HCT116 (cell line): ENCODE measurements at regions not wholly inside any gene's neighbourhood (a gene's known extent, or its start where the extent isn't known, plus 50 kb on each side); places are given as distances from the start of the nearest gene placed in this dataset.

ENCODE experiments used
- ATAC-seq: fragments of 200-7000 bp; cut with Tn5 transposase; 2 replicates; pipeline ENCODE4 v1.9.1; 2020; ENCODE audit warnings: mild to moderate bottlenecking, moderate library complexity
- BruUV-seq: library from RNA; stranded (reverse); fragments of 400-500 nt; replicated peaks from 2 replicates; lab custom pipeline; 2021; lab: Mats Ljungman, UMichigan
- CTCF ChIA-PET: fragments of 300-600 bp; sonication (Branson Sonifier 250); formaldehyde crosslinking; loops from one replicate; lab custom pipeline; 2021; ENCODE audit warnings: antibody characterized with exemption; lab: Charles Lee
- POLR2A ChIA-PET: fragments of 300-600, 350-600 bp; sonication (Branson Sonifier 250); formaldehyde crosslinking; loops from one replicate; lab custom pipeline; 2021; ENCODE audit warnings: antibody characterized with exemption; lab: Charles Lee
- RAD21 ChIA-PET, 2 experiments: fragments of 300-600 bp; sonication (Branson Sonifier 250); formaldehyde crosslinking; loops; one replicate each; lab custom pipeline; 2023; ENCODE audit warnings: low total read pairs in 2 of 2; ENCODE audit not compliant: uncharacterized antibody in 2 of 2, unreplicated experiment in 2 of 2, low non-redundant PET in 1 of 2; lab: Charles Lee
- DNase-seq: peaks from one replicate; pipeline ENCODE4 v3.0.0-alpha.2; 2010; ENCODE audit warnings: low read depth, low spot score
- H2AFZ ChIP-seq: fragments of 200-600 bp; shearing (Covaris generic), sonication (generic); 2 replicates; pipeline ENCODE4 v1.6.1; 2017; ENCODE audit warnings: low read depth, mixed run types, mixed read lengths, antibody characterized with exemption, low read length; ENCODE audit not compliant: poor library complexity, severe bottlenecking
- H3K27ac ChIP-seq: 2 replicates; pipeline ENCODE4 v1.5.1; 2012; ENCODE audit warnings: low read depth, low read length
- H3K27me3 ChIP-seq: fragments of 200-600 bp; sonication (generic); 2 replicates; pipeline ENCODE4 v1.6.1; 2016; ENCODE audit warnings: mixed run types, low read length, mixed read lengths; ENCODE audit not compliant: insufficient read depth
- H3K36me3 ChIP-seq, 2 experiments: fragments of 200-500 bp in 1 of 2; fragments of 200-600 bp in 1 of 2; sonication (Bioruptor generic) in 1 of 2; sonication (generic) in 1 of 2; 2 replicates each; pipeline versions ENCODE4 v1.5.1 to v1.6.1; 2014 to 2016; ENCODE audit warnings: low read length in 2 of 2, inconsistent platforms in 1 of 2, mixed read lengths in 1 of 2, mixed run types in 1 of 2; ENCODE audit not compliant: insufficient read depth in 2 of 2, control insufficient read depth in 1 of 2
- H3K4me1 ChIP-seq, 2 experiments: fragments of 200-600 bp in 1 of 2; sonication (generic) in 1 of 2; 2 replicates each; pipeline versions ENCODE4 v1.5.1 to v1.6.1; 2012 to 2017; ENCODE audit warnings: low read length in 2 of 2, inconsistent platforms in 1 of 2, mild to moderate bottlenecking in 1 of 2, mixed read lengths in 1 of 2, mixed run types in 1 of 2, moderate library complexity in 1 of 2; ENCODE audit not compliant: insufficient read depth in 2 of 2, control insufficient read depth in 1 of 2
- H3K4me2 ChIP-seq: fragments of 200-600 bp; sonication (generic); 2 replicates; pipeline ENCODE4 v1.6.1; 2017; ENCODE audit warnings: mixed run types, low read length, mixed read lengths
- H3K4me3 ChIP-seq, 2 experiments: fragments of 200-600 bp in 1 of 2; sonication (generic) in 1 of 2; replicated peaks in 1 of 2; 2 replicates each; pipeline ENCODE4 v1.5.1; 2011 to 2016; ENCODE audit warnings: low read length in 2 of 2, control low read depth in 1 of 2, low read depth in 1 of 2, mild to moderate bottlenecking in 1 of 2, mixed read lengths in 1 of 2, mixed run types in 1 of 2
- H3K79me2 ChIP-seq: fragments of 200-600 bp; sonication (generic); 2 replicates; pipeline ENCODE4 v1.6.1; 2017; ENCODE audit warnings: mild to moderate bottlenecking, mixed run types, low read length, moderate library complexity, mixed read lengths; ENCODE audit not compliant: insufficient read depth
- H3K9ac ChIP-seq: fragments of 200-600 bp; sonication (generic); 2 replicates; pipeline ENCODE4 v1.6.1; 2016; ENCODE audit warnings: low read length, mixed read lengths
- H3K9me2 ChIP-seq: fragments of 200-600 bp; sonication (generic), shearing (Covaris generic); 2 replicates; pipeline ENCODE4 v1.6.1; 2017; ENCODE audit warnings: mixed run types, mild to moderate bottlenecking, moderate library complexity; ENCODE audit not compliant: insufficient read depth
- H3K9me3 ChIP-seq, 2 experiments: fragments of 200-500 bp in 1 of 2; fragments of 200-600 bp in 1 of 2; sonication (Bioruptor generic) in 1 of 2; sonication (generic) in 1 of 2; 2 replicates each; pipeline ENCODE4 v1.6.1; 2014 to 2017; ENCODE audit warnings: low read length in 2 of 2, mixed read lengths in 2 of 2, inconsistent platforms in 1 of 2, low read depth in 1 of 2, mild to moderate bottlenecking in 1 of 2, mixed run types in 1 of 2, moderate library complexity in 1 of 2; ENCODE audit not compliant: control insufficient read depth in 1 of 2, insufficient read depth in 1 of 2
- H4K20me1 ChIP-seq: fragments of 200-600 bp; sonication (generic), shearing (Covaris generic); 2 replicates; pipeline ENCODE4 v1.6.1; 2017; ENCODE audit warnings: mixed run types, mild to moderate bottlenecking, moderate library complexity; ENCODE audit not compliant: insufficient read depth
- CBX3 ChIP-seq: IDR thresholded peaks from 2 replicates; pipeline ENCODE4 v1.6.1; 2012; ENCODE audit warnings: low read depth
- CEBPB ChIP-seq: IDR thresholded peaks from 2 replicates; pipeline ENCODE4 v1.6.1; 2012; ENCODE audit warnings: low read depth
- EGR1 ChIP-seq: IDR thresholded peaks from 2 replicates; pipeline ENCODE4 v1.6.1; 2012; ENCODE audit warnings: low read depth
- ELF1 ChIP-seq: IDR thresholded peaks from 2 replicates; pipeline ENCODE4 v1.6.1; 2012; ENCODE audit warnings: low read depth, borderline replicate concordance
- EZH2 ChIP-seq: fragments of 200-600 bp; sonication (generic); IDR thresholded peaks from 2 replicates; pipeline ENCODE4 v1.6.1; 2017; ENCODE audit warnings: antibody characterized with exemption, mixed run types
- EZH2phosphoT487 ChIP-seq: fragments of 200-600 bp; IDR thresholded peaks from 2 replicates; pipeline ENCODE4 v1.6.1; 2018; ENCODE audit warnings: antibody characterized with exemption, borderline replicate concordance
- FOSL1 ChIP-seq: IDR thresholded peaks from 2 replicates; pipeline ENCODE4 v1.6.1; 2012; ENCODE audit warnings: low read depth
- JUND ChIP-seq: IDR thresholded peaks from 2 replicates; pipeline ENCODE4 v1.6.1; 2012
- POLR2AphosphoS5 ChIP-seq: IDR thresholded peaks from 2 replicates; pipeline ENCODE4 v1.6.1; 2011; ENCODE audit warnings: mild to moderate bottlenecking, low read depth, low read length, moderate library complexity
- SIN3A ChIP-seq: IDR thresholded peaks from 2 replicates; pipeline ENCODE4 v1.6.1; 2012; ENCODE audit warnings: low read depth
- SRF ChIP-seq: IDR thresholded peaks from 2 replicates; pipeline ENCODE4 v1.6.1; 2012; ENCODE audit warnings: low read depth
- TCF7L2 ChIP-seq: IDR thresholded peaks from 2 replicates; pipeline ENCODE4 v1.7.0; 2011; ENCODE audit warnings: borderline replicate concordance, inconsistent platforms; ENCODE audit not compliant: insufficient read depth, insufficient read length; ENCODE audit errors: extremely low read depth
- YY1 ChIP-seq: IDR thresholded peaks from 2 replicates; pipeline ENCODE4 v1.6.1; 2011; ENCODE audit warnings: low read length, low read depth, moderate library complexity, mild to moderate bottlenecking; ENCODE audit not compliant: insufficient replicate concordance; ENCODE audit errors: extremely low read depth
- ZFX ChIP-seq: fragments of 450-650 bp; IDR thresholded peaks from 2 replicates; pipeline ENCODE4 v1.6.1; 2017
- ZNF274 ChIP-seq: fragments of 200-500 bp; sonication (Bioruptor generic); IDR thresholded peaks from 2 replicates; pipeline ENCODE4 v1.6.1; 2014; ENCODE audit warnings: mild to moderate bottlenecking, low read depth, low read length, inconsistent platforms
- intact Hi-C: fragments of 100-400 bp; cut with micrococcal nuclease; formaldehyde crosslinking; loops from 2 replicates; pipeline ENCODE4 v1.10.0; 2022
- TF ChIP-seq, protein P1 (sequence below): IDR thresholded peaks from 2 replicates; pipeline ENCODE4 v1.6.1; 2012
- TF ChIP-seq, protein P2 (sequence below): IDR thresholded peaks from 2 replicates; pipeline ENCODE4 v1.6.1; 2012
- TF ChIP-seq, protein P3 (sequence below), 3 experiments: fragments of 200-600 bp in 1 of 3; sonication (generic) in 1 of 3; IDR thresholded peaks in 2 of 3; conservative IDR thresholded peaks in 1 of 3; 2 replicates each; pipeline ENCODE4 v1.5.1; 2012 to 2017; ENCODE audit warnings: low read depth in 2 of 3, low read length in 2 of 3, antibody characterized with exemption in 1 of 3, borderline replicate concordance in 1 of 3, control low read depth in 1 of 3, mild to moderate bottlenecking in 1 of 3, mixed read lengths in 1 of 3, mixed run types in 1 of 3, moderate library complexity in 1 of 3; ENCODE audit not compliant: insufficient read depth in 1 of 3
- TF ChIP-seq, protein P4 (sequence below): IDR thresholded peaks from 2 replicates; pipeline ENCODE4 v1.6.1; 2011; ENCODE audit warnings: mild to moderate bottlenecking, low read length, moderate library complexity; ENCODE audit not compliant: insufficient replicate concordance; ENCODE audit errors: extremely low read depth

DNA sequence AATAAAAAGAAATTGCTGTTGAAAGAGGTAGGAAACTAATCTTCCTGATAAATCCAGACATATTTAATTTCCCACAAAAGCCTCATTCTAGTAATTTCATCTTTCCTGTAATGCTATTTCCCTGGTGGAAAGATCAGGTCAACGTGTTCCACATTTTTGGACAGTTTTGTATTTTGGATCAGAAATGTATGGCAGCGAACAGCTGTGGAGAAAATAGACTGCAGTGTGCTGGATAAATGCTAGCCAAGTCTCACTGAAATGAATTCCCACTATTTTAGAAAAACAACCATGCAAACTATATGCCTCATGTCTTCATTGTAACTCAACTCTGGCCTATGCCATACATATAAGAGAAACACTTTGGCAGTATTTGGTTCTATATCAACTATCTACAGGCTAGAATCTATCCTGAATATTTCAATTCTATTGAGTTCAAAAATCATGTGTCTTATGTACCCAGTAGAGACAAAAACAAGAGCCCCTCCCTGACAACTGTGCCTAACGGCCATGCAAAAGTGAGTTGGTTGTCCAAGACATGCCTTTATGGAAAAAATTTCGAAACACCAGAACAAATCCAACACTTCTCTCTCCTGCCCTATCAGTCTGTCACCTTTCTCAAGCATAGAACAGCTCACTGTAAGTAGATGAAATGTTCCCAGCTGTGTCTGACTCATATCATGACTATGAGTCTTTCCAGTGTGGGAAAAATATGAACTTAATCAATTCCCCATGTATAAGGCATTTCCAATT is 191.3 kb upstream of the NREP start:
- no peak for ATAC-seq
- Histone ChIP-seq H2AFZ (no peak overlapping the region), H3K27me3 (peaks cover 9% of the 10 kb centered on the region; the same call in 1 of the 2 replicates), H3K79me2 (no peaks in the 10 kb centered on the region), H3K9me2 (no peaks in the 10 kb centered on the region), H3K9ac (no peak overlapping the region), H3K27ac (no peak overlapping the region), H3K4me1 (no peaks in the 10 kb centered on the region), H3K9me3 (no peaks in the 10 kb centered on the region), H3K4me2 (no peak overlapping the region), H3K4me3 (no peak overlapping the region)
- peak; percentile 2 for DNase-seq
- BruUV-seq: no TSS peak
- ChIA-PET RAD21 (no interaction called here), POLR2A (no interaction called here), CTCF (no interaction called here)
- intact Hi-C loops: no loop called here
- TF ChIP-seq CEBPB (no peak), EZH2 (no peak), POLR2AphosphoS5 (no peak), SRF (no peak), EGR1 (no peak), ZNF274 (no peak), ELF1 (no peak), SIN3A (no peak), ZFX (no peak), CBX3 (no peak), TCF7L2 (no peak), JUND (no peak), EZH2phosphoT487 (no peak), YY1 (no peak), FOSL1 (no peak)
- TF ChIP-seq, protein P1, sequence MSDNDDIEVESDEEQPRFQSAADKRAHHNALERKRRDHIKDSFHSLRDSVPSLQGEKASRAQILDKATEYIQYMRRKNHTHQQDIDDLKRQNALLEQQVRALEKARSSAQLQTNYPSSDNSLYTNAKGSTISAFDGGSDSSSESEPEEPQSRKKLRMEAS: no peak
- TF ChIP-seq, protein P2, sequence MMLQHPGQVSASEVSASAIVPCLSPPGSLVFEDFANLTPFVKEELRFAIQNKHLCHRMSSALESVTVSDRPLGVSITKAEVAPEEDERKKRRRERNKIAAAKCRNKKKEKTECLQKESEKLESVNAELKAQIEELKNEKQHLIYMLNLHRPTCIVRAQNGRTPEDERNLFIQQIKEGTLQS: no peak
- TF ChIP-seq, protein P3, sequence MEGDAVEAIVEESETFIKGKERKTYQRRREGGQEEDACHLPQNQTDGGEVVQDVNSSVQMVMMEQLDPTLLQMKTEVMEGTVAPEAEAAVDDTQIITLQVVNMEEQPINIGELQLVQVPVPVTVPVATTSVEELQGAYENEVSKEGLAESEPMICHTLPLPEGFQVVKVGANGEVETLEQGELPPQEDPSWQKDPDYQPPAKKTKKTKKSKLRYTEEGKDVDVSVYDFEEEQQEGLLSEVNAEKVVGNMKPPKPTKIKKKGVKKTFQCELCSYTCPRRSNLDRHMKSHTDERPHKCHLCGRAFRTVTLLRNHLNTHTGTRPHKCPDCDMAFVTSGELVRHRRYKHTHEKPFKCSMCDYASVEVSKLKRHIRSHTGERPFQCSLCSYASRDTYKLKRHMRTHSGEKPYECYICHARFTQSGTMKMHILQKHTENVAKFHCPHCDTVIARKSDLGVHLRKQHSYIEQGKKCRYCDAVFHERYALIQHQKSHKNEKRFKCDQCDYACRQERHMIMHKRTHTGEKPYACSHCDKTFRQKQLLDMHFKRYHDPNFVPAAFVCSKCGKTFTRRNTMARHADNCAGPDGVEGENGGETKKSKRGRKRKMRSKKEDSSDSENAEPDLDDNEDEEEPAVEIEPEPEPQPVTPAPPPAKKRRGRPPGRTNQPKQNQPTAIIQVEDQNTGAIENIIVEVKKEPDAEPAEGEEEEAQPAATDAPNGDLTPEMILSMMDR (IDR thresholded peaks at IDR 0.05 in 2 of 3, conservative IDR thresholded peaks at IDR 0.05 in 1 of 3; ENCODE audit: borderline replicate concordance in 1 of 3, insufficient read depth in 1 of 3, low read depth in 2 of 3, low read length in 2 of 3): no peak
- TF ChIP-seq, protein P4, sequence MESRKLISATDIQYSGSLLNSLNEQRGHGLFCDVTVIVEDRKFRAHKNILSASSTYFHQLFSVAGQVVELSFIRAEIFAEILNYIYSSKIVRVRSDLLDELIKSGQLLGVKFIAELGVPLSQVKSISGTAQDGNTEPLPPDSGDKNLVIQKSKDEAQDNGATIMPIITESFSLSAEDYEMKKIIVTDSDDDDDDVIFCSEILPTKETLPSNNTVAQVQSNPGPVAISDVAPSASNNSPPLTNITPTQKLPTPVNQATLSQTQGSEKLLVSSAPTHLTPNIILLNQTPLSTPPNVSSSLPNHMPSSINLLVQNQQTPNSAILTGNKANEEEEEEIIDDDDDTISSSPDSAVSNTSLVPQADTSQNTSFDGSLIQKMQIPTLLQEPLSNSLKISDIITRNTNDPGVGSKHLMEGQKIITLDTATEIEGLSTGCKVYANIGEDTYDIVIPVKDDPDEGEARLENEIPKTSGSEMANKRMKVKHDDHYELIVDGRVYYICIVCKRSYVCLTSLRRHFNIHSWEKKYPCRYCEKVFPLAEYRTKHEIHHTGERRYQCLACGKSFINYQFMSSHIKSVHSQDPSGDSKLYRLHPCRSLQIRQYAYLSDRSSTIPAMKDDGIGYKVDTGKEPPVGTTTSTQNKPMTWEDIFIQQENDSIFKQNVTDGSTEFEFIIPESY: no peak
- TF ChIP-seq, all 23 proteins: peak for 0
- Histone ChIP-seq H4K20me1 (no peaks in the 10 kb centered on the region), H3K36me3 (no peaks in the 10 kb centered on the region)
